GM12878 (cell line): ENCODE measurements at regions not wholly inside any gene's neighbourhood (a gene's known extent, or its start where the extent isn't known, plus 50 kb on each side); places are given as distances from the start of the nearest gene placed in this dataset.

ENCODE experiments used
- ATAC-seq: fragments of 200-7000 bp; cut with Tn5 transposase; 3 replicates; pipeline ENCODE4 v1.9.1; 2020; ENCODE audit warnings: mild to moderate bottlenecking, moderate library complexity
- BruUV-seq: library from RNA; stranded (reverse); fragments of 400-500 nt; replicated peaks from 2 replicates; lab custom pipeline; 2021; lab: Mats Ljungman, UMichigan
- CTCF ChIA-PET: fragments of 300-600 bp; sonication (Branson Sonifier 250); formaldehyde crosslinking; extraction: SDS; loops from one replicate; lab custom pipeline; 2021; ENCODE audit warnings: inconsistent platforms; lab: Yijun Ruan, JAX
- POLR2A ChIA-PET: fragments of 350-600 bp; formaldehyde crosslinking; extraction: SDS; loops from one replicate; lab custom pipeline; 2021; ENCODE audit warnings: inconsistent platforms; lab: Charles Lee
- RAD21 ChIA-PET: fragments of 300-600 bp; sonication (Branson Sonifier 250); formaldehyde crosslinking; loops from one replicate; lab custom pipeline; 2023; ENCODE audit warnings: antibody characterized with exemption; ENCODE audit not compliant: unreplicated experiment; lab: Charles Lee
- SMC1A ChIA-PET: fragments of 300-600 bp; sonication (Branson Sonifier 250); formaldehyde crosslinking; loops from one replicate; lab custom pipeline; 2023; ENCODE audit not compliant: unreplicated experiment, uncharacterized antibody; lab: Charles Lee
- DNase-seq: peaks from one replicate; pipeline ENCODE4 v3.0.0-alpha.2; 2011; ENCODE audit warnings: low read depth, low spot score
- FAIRE-seq: peaks from 3 replicates; lab custom pipeline; 2011; peaks lifted over from hg19 to GRCh38; lab: Jason Lieb, UNC
- H2AFZ ChIP-seq: 2 replicates; pipeline ENCODE4 v1.6.0; 2011; ENCODE audit warnings: low read depth, low read length, control low read depth; ENCODE audit not compliant: control insufficient read depth
- H3K27ac ChIP-seq: 2 replicates; pipeline ENCODE4 v1.5.1; 2011; ENCODE audit warnings: control low read depth; ENCODE audit not compliant: control insufficient read depth, insufficient read depth
- H3K27me3 ChIP-seq, 2 experiments: replicated peaks in 1 of 2; 2 replicates each; pipeline versions ENCODE4 v1.6.0 to v1.6.1; 2011; ENCODE audit warnings: low read length in 1 of 2; ENCODE audit not compliant: control insufficient read depth in 2 of 2, insufficient read depth in 2 of 2
- H3K36me3 ChIP-seq, 2 experiments: 2 replicates each; pipeline ENCODE4 v1.5.1; 2011; ENCODE audit warnings: low read length in 1 of 2; ENCODE audit not compliant: control insufficient read depth in 2 of 2, insufficient read depth in 2 of 2
- H3K4me1 ChIP-seq: 2 replicates; pipeline ENCODE4 v1.6.1; 2011; ENCODE audit warnings: mild to moderate bottlenecking, low read length, moderate library complexity, mixed read lengths; ENCODE audit not compliant: control insufficient read depth, insufficient read depth
- H3K4me2 ChIP-seq: 2 replicates; pipeline ENCODE4 v1.6.0; 2011; ENCODE audit warnings: control low read depth; ENCODE audit not compliant: control insufficient read depth, insufficient read depth
- H3K4me3 ChIP-seq: fragments of 200-600 bp; sonication (generic); 2 replicates; pipeline ENCODE4 v1.5.1; 2016
- H3K79me2 ChIP-seq: 2 replicates; pipeline ENCODE4 v1.6.0; 2011; ENCODE audit warnings: low read length; ENCODE audit not compliant: control insufficient read depth, insufficient read depth
- H3K9ac ChIP-seq: 2 replicates; pipeline ENCODE4 v1.8.0; 2011; ENCODE audit warnings: low read length, control low read depth, mixed read lengths; ENCODE audit not compliant: control insufficient read depth, insufficient read depth
- H3K9me3 ChIP-seq: replicated peaks from 3 replicates; pipeline ENCODE4 v1.5.1; 2011; ENCODE audit warnings: mild to moderate bottlenecking, low read length; ENCODE audit not compliant: control insufficient read depth, insufficient read depth
- H4K20me1 ChIP-seq: 2 replicates; pipeline ENCODE4 v1.6.0; 2011; ENCODE audit not compliant: control insufficient read depth, insufficient read depth
- CHD4 ChIP-seq: fragments of 200-600 bp; sonication (generic); IDR thresholded peaks from 2 replicates; pipeline ENCODE4 v1.6.1; 2016; ENCODE audit warnings: mild to moderate bottlenecking
- EGR1 ChIP-seq, 2 experiments: IDR thresholded peaks; 1 replicate in 1 of 2; 2 replicates in 1 of 2; pipeline ENCODE4 v1.6.1; 2011 to 2012; ENCODE audit warnings: low read depth in 2 of 2, low read length in 2 of 2, borderline replicate concordance in 1 of 2, mild to moderate bottlenecking in 1 of 2, moderate library complexity in 1 of 2
- HDAC6 ChIP-seq: fragments of 200-600 bp; sonication (generic); IDR thresholded peaks from one replicate; pipeline ENCODE4 v1.8.0; 2017; ENCODE audit warnings: antibody characterized with exemption; ENCODE audit not compliant: unreplicated experiment
- IKZF1 ChIP-seq: fragments of 450-650 bp; conservative IDR thresholded peaks from 2 replicates; pipeline ENCODE4 v1.6.1; 2017; ENCODE audit warnings: antibody characterized with exemption, mild to moderate bottlenecking
- PAX8 ChIP-seq: fragments of 450-650 bp; IDR thresholded peaks from 2 replicates; pipeline ENCODE4 v1.6.1; 2017; ENCODE audit warnings: mild to moderate bottlenecking, moderate library complexity
- SIX5 ChIP-seq: IDR thresholded peaks from 2 replicates; pipeline ENCODE4 v1.6.1; 2011; ENCODE audit warnings: mild to moderate bottlenecking, low read depth, low read length, moderate library complexity; ENCODE audit not compliant: severe bottlenecking
- SMARCA5 ChIP-seq: fragments of 450-650 bp; IDR thresholded peaks from 2 replicates; pipeline ENCODE4 v1.6.1; 2017; ENCODE audit warnings: mild to moderate bottlenecking
- USF2 ChIP-seq: IDR thresholded peaks from 2 replicates; pipeline ENCODE4 v1.6.1; 2011; ENCODE audit warnings: low read depth, low read length, improper control_type of control experiment, borderline replicate concordance
- YY1 ChIP-seq: IDR thresholded peaks from 2 replicates; pipeline ENCODE4 v1.6.1; 2011; ENCODE audit warnings: low read depth, mild to moderate bottlenecking, low read length
- ZBTB33 ChIP-seq: fragments of 450-650 bp; IDR thresholded peaks from 2 replicates; pipeline ENCODE4 v1.6.1; 2017; ENCODE audit warnings: mild to moderate bottlenecking
- ZNF207 ChIP-seq: fragments of 450-650 bp; IDR thresholded peaks from 2 replicates; pipeline ENCODE4 v1.6.1; 2014; ENCODE audit warnings: antibody characterized with exemption, mild to moderate bottlenecking, borderline replicate concordance
- WGBS: methylation state at CpG from one replicate; pipeline ENCODE4 v1.1.6; 2016; ENCODE audit warnings: low lambda C conversion rate; ENCODE audit not compliant: insufficient replicate concordance, insufficient coverage; ENCODE audit errors: missing lambda C conversion rate; 5-methylcytosine and 5-hydroxymethylcytosine counted together
- in situ Hi-C: fragments of 300-500 bp; cut with MboI; formaldehyde crosslinking; loops from 9 replicates; pipeline ENCODE4 v1.14.3; 2018; ENCODE audit warnings: mixed read lengths
- intact Hi-C: fragments of 100-400 bp; cut with micrococcal nuclease; formaldehyde crosslinking; loops from one replicate; pipeline ENCODE4 v1.14.2; 2022; ENCODE audit not compliant: unreplicated experiment
- TF ChIP-seq, protein P1 (sequence below): fragments of 450-650 bp; IDR thresholded peaks from 2 replicates; pipeline ENCODE4 v1.6.1; 2017; ENCODE audit warnings: antibody characterized with exemption, mild to moderate bottlenecking, moderate library complexity
- TF ChIP-seq, protein P2 (sequence below): IDR thresholded peaks from 2 replicates; pipeline ENCODE4 v1.6.1; 2012; ENCODE audit warnings: improper control_type of control experiment, low read depth, low read length; ENCODE audit not compliant: insufficient replicate concordance

DNA sequence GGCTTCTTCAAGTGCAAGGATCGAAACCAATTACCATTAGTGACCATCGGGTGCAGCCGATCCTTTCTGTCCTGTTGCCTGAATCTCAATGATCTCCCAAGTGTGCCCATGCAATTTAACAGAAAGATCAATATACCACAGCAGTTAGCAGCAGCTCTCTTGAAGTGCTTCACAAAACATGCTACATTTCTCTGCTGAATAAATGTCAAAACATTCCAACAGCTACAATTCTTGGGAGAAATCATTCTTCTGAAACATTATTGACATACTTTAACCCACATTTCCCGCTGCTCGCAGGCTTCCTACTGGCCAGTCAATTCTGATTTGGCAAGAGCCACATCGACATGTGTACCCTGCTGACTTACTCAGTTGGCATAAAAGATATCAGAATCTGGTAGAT lies 907.7 kb downstream of the TMEM182 start:
- ChIA-PET RAD21 (no interaction called here), CTCF (no interaction called here), POLR2A (no interaction called here), SMC1A (no interaction called here)
- no peak for FAIRE-seq
- H3K79me2 ChIP-seq, result no peaks in the 10 kb centered on the region
- no peaks in the 10 kb centered on the region for H3K4me1 ChIP-seq
- DNase-seq, result no peak
- in situ Hi-C loops, result no loop called here
- no peaks in the 10 kb centered on the region for H3K9me3 ChIP-seq
- BruUV-seq, result no TSS peak
- TF ChIP-seq, protein P1, sequence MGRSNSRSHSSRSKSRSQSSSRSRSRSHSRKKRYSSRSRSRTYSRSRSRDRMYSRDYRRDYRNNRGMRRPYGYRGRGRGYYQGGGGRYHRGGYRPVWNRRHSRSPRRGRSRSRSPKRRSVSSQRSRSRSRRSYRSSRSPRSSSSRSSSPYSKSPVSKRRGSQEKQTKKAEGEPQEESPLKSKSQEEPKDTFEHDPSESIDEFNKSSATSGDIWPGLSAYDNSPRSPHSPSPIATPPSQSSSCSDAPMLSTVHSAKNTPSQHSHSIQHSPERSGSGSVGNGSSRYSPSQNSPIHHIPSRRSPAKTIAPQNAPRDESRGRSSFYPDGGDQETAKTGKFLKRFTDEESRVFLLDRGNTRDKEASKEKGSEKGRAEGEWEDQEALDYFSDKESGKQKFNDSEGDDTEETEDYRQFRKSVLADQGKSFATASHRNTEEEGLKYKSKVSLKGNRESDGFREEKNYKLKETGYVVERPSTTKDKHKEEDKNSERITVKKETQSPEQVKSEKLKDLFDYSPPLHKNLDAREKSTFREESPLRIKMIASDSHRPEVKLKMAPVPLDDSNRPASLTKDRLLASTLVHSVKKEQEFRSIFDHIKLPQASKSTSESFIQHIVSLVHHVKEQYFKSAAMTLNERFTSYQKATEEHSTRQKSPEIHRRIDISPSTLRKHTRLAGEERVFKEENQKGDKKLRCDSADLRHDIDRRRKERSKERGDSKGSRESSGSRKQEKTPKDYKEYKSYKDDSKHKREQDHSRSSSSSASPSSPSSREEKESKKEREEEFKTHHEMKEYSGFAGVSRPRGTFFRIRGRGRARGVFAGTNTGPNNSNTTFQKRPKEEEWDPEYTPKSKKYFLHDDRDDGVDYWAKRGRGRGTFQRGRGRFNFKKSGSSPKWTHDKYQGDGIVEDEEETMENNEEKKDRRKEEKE, result no peak
- TF ChIP-seq HDAC6 (no peak), PAX8 (no peak), SIX5 (no peak), EGR1 (IDR thresholded peaks at IDR 0.05; ENCODE audit: borderline replicate concordance in 1 of 2, low read depth in 2 of 2, low read length in 2 of 2) (no peak), IKZF1 (no peak), ZNF207 (no peak), SMARCA5 (no peak), CHD4 (no peak), ZBTB33 (no peak), USF2 (no peak), YY1 (no peak)
- TF ChIP-seq, protein P2, sequence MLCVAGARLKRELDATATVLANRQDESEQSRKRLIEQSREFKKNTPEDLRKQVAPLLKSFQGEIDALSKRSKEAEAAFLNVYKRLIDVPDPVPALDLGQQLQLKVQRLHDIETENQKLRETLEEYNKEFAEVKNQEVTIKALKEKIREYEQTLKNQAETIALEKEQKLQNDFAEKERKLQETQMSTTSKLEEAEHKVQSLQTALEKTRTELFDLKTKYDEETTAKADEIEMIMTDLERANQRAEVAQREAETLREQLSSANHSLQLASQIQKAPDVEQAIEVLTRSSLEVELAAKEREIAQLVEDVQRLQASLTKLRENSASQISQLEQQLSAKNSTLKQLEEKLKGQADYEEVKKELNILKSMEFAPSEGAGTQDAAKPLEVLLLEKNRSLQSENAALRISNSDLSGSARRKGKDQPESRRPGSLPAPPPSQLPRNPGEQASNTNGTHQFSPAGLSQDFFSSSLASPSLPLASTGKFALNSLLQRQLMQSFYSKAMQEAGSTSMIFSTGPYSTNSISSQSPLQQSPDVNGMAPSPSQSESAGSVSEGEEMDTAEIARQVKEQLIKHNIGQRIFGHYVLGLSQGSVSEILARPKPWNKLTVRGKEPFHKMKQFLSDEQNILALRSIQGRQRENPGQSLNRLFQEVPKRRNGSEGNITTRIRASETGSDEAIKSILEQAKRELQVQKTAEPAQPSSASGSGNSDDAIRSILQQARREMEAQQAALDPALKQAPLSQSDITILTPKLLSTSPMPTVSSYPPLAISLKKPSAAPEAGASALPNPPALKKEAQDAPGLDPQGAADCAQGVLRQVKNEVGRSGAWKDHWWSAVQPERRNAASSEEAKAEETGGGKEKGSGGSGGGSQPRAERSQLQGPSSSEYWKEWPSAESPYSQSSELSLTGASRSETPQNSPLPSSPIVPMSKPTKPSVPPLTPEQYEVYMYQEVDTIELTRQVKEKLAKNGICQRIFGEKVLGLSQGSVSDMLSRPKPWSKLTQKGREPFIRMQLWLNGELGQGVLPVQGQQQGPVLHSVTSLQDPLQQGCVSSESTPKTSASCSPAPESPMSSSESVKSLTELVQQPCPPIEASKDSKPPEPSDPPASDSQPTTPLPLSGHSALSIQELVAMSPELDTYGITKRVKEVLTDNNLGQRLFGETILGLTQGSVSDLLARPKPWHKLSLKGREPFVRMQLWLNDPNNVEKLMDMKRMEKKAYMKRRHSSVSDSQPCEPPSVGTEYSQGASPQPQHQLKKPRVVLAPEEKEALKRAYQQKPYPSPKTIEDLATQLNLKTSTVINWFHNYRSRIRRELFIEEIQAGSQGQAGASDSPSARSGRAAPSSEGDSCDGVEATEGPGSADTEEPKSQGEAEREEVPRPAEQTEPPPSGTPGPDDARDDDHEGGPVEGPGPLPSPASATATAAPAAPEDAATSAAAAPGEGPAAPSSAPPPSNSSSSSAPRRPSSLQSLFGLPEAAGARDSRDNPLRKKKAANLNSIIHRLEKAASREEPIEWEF, result no peak
- H3K36me3 ChIP-seq, result no peaks in the 10 kb centered on the region
- H3K27me3 ChIP-seq, result no peaks in the 10 kb centered on the region
- H3K9ac ChIP-seq, result no peak overlapping the region
- no peak overlapping the region for H3K4me2 ChIP-seq
- 59% methylated on average over 6 of the region's 6 CpGs for WGBS
- H2AFZ ChIP-seq, result no peak overlapping the region
- intact Hi-C loops, result no loop called here
- H3K27ac ChIP-seq, result no peak overlapping the region
- no peak for ATAC-seq
- no peaks in the 10 kb centered on the region for H4K20me1 ChIP-seq
- no peak overlapping the region for H3K4me3 ChIP-seq
